SU-DHL-6 (cell line): ENCODE measurements at regions not wholly inside any gene's neighbourhood (a gene's known extent, or its start where the extent isn't known, plus 50 kb on each side); places are given as distances from the start of the nearest gene placed in this dataset.

Experiments
- H2AFZ ChIP-seq: fragments of 200-600 bp; sonication (generic); 2 replicates; pipeline ENCODE4 v1.6.1; 2014; ENCODE audit warnings: low read depth, mild to moderate bottlenecking, moderate library complexity, mixed read lengths, antibody characterized with exemption, low read length; ENCODE audit not compliant: severe bottlenecking
- H3F3A ChIP-seq: fragments of 200-600 bp; shearing (Covaris generic); 2 replicates; pipeline ENCODE4 v1.6.0; 2016; ENCODE audit warnings: antibody characterized with exemption, mild to moderate bottlenecking; ENCODE audit not compliant: insufficient read depth
- H3K27ac ChIP-seq: fragments of 200-600 bp; sonication (generic); 2 replicates; pipeline ENCODE4 v1.5.1; 2016; ENCODE audit warnings: low read depth, mild to moderate bottlenecking, low read length, moderate library complexity, mixed read lengths
- H3K27me3 ChIP-seq: fragments of 200-600 bp; sonication (generic), shearing (Covaris generic); 2 replicates; pipeline ENCODE4 v1.6.0; 2014; ENCODE audit warnings: mild to moderate bottlenecking, low read length
- H3K36me3 ChIP-seq: fragments of 200-600 bp; sonication (generic); 2 replicates; pipeline ENCODE4 v1.6.1; 2014; ENCODE audit warnings: mild to moderate bottlenecking, low read length, mixed read lengths
- H3K4me2 ChIP-seq: fragments of 300-600, 200-600 bp; shearing (Covaris generic), sonication (generic); 2 replicates; pipeline ENCODE4 v1.6.0; 2014; ENCODE audit warnings: low read length, low read depth, mild to moderate bottlenecking; ENCODE audit not compliant: poor library complexity, severe bottlenecking
- H3K4me3 ChIP-seq: fragments of 200-600 bp; sonication (generic); 2 replicates; pipeline ENCODE4 v1.5.1; 2014; ENCODE audit warnings: antibody characterized with exemption, low read length, mild to moderate bottlenecking, mixed read lengths; ENCODE audit not compliant: insufficient read depth, poor library complexity, severe bottlenecking
- H3K79me2 ChIP-seq: fragments of 200-600 bp; sonication (generic); 2 replicates; pipeline ENCODE4 v1.6.1; 2014; ENCODE audit warnings: mild to moderate bottlenecking, low read length, moderate library complexity; ENCODE audit not compliant: insufficient read depth
- H3K9ac ChIP-seq: fragments of 200-600 bp; sonication (generic); 2 replicates; pipeline ENCODE4 v1.7.0; 2014; ENCODE audit warnings: mild to moderate bottlenecking, low read length
- H3K9me2 ChIP-seq: fragments of 200-600 bp; sonication (generic); replicated peaks from 2 replicates; pipeline ENCODE4 v1.6.1; 2014; ENCODE audit warnings: low read length; ENCODE audit not compliant: insufficient read depth
- H3K9me3 ChIP-seq: fragments of 200-600 bp; sonication (generic); 2 replicates; pipeline ENCODE4 v1.6.1; 2014; ENCODE audit warnings: low read length, mixed read lengths; ENCODE audit not compliant: insufficient read depth
- H4K20me1 ChIP-seq: fragments of 200-600 bp; sonication (generic); 2 replicates; pipeline ENCODE4 v1.6.1; 2014; ENCODE audit warnings: low read depth, mild to moderate bottlenecking, antibody characterized with exemption, low read length, moderate library complexity, mixed read lengths
- EZH2phosphoT487 ChIP-seq: fragments of 200-600 bp; sonication (generic), shearing (Covaris generic); conservative IDR thresholded peaks from 2 replicates; pipeline ENCODE4 v1.6.1; 2018; ENCODE audit warnings: mild to moderate bottlenecking, antibody characterized with exemption, low read length, moderate library complexity, mixed read lengths
- TF ChIP-seq, protein P1 (sequence below): fragments of 200-600 bp; sonication (generic); IDR thresholded peaks from one replicate; pipeline ENCODE4 v1.5.1; 2017; ENCODE audit warnings: antibody characterized with exemption, mild to moderate bottlenecking, low read length, moderate library complexity; ENCODE audit not compliant: insufficient read depth, poor library complexity, severe bottlenecking

DNA sequence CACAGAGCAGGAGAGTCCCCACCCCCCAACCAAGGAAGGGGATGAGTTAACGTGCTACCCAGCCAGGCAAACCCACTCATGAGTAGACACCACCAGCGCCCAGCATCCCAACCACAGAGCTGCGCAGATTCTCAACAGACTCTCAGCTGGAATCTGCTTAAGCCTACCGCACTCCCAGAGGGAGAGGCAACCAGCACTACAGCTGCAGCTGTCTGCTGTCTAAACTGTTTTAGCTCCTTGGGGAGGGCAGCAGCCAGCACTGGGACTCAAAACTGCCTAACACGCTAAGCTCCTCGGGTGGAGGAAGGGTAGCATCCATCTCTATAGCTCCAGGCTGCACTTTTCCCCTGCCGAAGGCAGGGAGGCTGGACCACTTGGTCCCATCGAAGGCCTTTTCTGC is 539.8 kb downstream of the EPHA7 start:
- H3K9me2 ChIP-seq, result no peaks in the 10 kb centered on the region
- no peak overlapping the region for H3K4me3 ChIP-seq
- H3K4me2 ChIP-seq, result no peak overlapping the region
- no peak overlapping the region for H3K27ac ChIP-seq
- no peaks in the 10 kb centered on the region for H3K36me3 ChIP-seq
- H3F3A ChIP-seq, result no peaks in the 10 kb centered on the region
- no peaks in the 10 kb centered on the region for H3K79me2 ChIP-seq
- no peaks in the 10 kb centered on the region for H3K27me3 ChIP-seq
- no peaks in the 10 kb centered on the region; the same call in 1 of the 2 replicates for H3K9me3 ChIP-seq
- no peak overlapping the region for H2AFZ ChIP-seq
- TF ChIP-seq EZH2phosphoT487, result no peak
- TF ChIP-seq, protein P1, sequence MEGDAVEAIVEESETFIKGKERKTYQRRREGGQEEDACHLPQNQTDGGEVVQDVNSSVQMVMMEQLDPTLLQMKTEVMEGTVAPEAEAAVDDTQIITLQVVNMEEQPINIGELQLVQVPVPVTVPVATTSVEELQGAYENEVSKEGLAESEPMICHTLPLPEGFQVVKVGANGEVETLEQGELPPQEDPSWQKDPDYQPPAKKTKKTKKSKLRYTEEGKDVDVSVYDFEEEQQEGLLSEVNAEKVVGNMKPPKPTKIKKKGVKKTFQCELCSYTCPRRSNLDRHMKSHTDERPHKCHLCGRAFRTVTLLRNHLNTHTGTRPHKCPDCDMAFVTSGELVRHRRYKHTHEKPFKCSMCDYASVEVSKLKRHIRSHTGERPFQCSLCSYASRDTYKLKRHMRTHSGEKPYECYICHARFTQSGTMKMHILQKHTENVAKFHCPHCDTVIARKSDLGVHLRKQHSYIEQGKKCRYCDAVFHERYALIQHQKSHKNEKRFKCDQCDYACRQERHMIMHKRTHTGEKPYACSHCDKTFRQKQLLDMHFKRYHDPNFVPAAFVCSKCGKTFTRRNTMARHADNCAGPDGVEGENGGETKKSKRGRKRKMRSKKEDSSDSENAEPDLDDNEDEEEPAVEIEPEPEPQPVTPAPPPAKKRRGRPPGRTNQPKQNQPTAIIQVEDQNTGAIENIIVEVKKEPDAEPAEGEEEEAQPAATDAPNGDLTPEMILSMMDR, result no peak
- no peak overlapping the region for H3K9ac ChIP-seq
- H4K20me1 ChIP-seq, result no peaks in the 10 kb centered on the region

- Histone ChIP-seq H3K9ac (no peak overlapping the region), H3K9me2 (no peaks in the 10 kb centered on the region), H3K79me2 (no peaks in the 10 kb centered on the region), H3K27ac (no peak overlapping the region), H3K4me3 (no peak overlapping the region), H4K20me1 (no peaks in the 10 kb centered on the region), H3K9me3 (no peaks in the 10 kb centered on the region), H3K36me3 (no peaks in the 10 kb centered on the region), H3K27me3 (no peaks in the 10 kb centered on the region), H2AFZ (no peak overlapping the region), H3K4me2 (no peak overlapping the region), H3F3A (no peaks in the 10 kb centered on the region)
- TF ChIP-seq EZH2phosphoT487, result no peak
- TF ChIP-seq, protein P1, result no peak
Measured at GRCh38 chr6:92864966-92865555, 554.3 kb downstream of the EPHA7 start.

DNA sequence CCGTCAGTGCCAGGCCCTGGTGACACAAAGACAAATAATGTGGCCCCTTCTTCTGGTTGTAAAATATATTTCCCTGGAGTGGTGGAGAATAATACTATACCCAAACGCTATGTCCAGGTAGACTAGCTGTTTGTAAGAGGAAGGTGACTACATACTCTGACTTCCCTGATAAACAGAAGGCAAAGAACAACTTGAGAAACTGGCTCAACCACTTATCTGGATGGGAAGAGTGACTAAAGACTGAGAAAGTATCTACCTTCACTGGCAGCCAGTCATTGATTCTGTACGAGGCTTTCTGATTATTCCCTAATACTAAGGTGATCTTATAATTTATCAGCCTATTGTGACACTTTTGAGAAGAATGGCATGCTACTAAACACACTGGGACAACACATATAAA is 569.7 kb downstream of the EPHA7 start:
- Histone ChIP-seq H4K20me1 (no peaks in the 10 kb centered on the region), H2AFZ (no peak overlapping the region), H3K9me2 (no peaks in the 10 kb centered on the region), H3K4me3 (no peak overlapping the region), H3K79me2 (no peaks in the 10 kb centered on the region), H3K36me3 (no peaks in the 10 kb centered on the region), H3K9ac (no peak overlapping the region), H3K27me3 (no peaks in the 10 kb centered on the region), H3F3A (no peaks in the 10 kb centered on the region), H3K27ac (no peak overlapping the region), H3K9me3 (no peaks in the 10 kb centered on the region), H3K4me2 (no peak overlapping the region)
- no peak for TF ChIP-seq EZH2phosphoT487
- TF ChIP-seq, protein P1, result no peak
